RWPE1 (cell line): ENCODE measurements at regions not wholly inside any gene's neighbourhood (a gene's known extent, or its start where the extent isn't known, plus 50 kb on each side); places are given as distances from the start of the nearest gene placed in this dataset.
A peak's percentile ranks its signal among the peaks of the same experiment; 100 is the strongest.

Source experiments
- CTCF ChIA-PET: fragments of 350-600 bp; sonication (Branson Sonifier 250); formaldehyde crosslinking; extraction: SDS; loops from one replicate; lab custom pipeline; 2021; lab: Yijun Ruan, JAX
- POLR2A ChIA-PET: fragments of 400-600 bp; formaldehyde crosslinking; extraction: SDS; loops from one replicate; lab custom pipeline; 2020; ENCODE audit warnings: antibody characterized with exemption; ENCODE audit not compliant: low non-redundant PET; lab: Yijun Ruan, JAX
- DNase-seq: peaks from one replicate; pipeline ENCODE4 v3.0.0; 2012; ENCODE audit warnings: low spot score
- H3K27ac ChIP-seq: fragments of 450-650 bp; 2 replicates; pipeline ENCODE4 v1.5.1; 2017
- TF ChIP-seq, protein P1 (sequence below): fragments of 450-650 bp; conservative IDR thresholded peaks from 2 replicates; pipeline ENCODE4 v1.5.1; 2017; ENCODE audit warnings: low read depth, mild to moderate bottlenecking

DNA sequence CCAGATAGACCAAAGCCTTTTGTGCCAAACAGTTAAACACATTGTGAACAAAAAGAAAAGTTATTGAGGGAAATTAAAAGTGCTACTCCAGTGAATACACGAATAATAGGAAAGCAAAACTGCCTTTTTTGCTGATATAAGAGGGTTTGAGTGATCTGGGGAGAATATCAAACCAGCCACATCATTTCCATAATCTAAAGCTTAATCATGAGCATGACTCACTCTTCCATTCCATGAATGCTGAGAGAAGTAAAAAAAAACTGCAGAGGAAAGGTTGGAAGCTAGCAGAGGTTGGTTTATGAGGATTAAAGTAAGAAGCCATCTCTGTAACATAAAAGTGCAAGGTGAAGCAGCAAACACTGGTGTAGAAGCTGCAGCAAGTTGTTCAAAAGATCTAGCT, 350.6 kb upstream of the NCAM2 start:
- ChIA-PET POLR2A (no interaction called here), CTCF (no interaction called here)
- H3K27ac ChIP-seq = no peak overlapping the region
- TF ChIP-seq, protein P1, sequence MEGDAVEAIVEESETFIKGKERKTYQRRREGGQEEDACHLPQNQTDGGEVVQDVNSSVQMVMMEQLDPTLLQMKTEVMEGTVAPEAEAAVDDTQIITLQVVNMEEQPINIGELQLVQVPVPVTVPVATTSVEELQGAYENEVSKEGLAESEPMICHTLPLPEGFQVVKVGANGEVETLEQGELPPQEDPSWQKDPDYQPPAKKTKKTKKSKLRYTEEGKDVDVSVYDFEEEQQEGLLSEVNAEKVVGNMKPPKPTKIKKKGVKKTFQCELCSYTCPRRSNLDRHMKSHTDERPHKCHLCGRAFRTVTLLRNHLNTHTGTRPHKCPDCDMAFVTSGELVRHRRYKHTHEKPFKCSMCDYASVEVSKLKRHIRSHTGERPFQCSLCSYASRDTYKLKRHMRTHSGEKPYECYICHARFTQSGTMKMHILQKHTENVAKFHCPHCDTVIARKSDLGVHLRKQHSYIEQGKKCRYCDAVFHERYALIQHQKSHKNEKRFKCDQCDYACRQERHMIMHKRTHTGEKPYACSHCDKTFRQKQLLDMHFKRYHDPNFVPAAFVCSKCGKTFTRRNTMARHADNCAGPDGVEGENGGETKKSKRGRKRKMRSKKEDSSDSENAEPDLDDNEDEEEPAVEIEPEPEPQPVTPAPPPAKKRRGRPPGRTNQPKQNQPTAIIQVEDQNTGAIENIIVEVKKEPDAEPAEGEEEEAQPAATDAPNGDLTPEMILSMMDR = no peak
- DNase-seq = peak; percentile 21

DNA sequence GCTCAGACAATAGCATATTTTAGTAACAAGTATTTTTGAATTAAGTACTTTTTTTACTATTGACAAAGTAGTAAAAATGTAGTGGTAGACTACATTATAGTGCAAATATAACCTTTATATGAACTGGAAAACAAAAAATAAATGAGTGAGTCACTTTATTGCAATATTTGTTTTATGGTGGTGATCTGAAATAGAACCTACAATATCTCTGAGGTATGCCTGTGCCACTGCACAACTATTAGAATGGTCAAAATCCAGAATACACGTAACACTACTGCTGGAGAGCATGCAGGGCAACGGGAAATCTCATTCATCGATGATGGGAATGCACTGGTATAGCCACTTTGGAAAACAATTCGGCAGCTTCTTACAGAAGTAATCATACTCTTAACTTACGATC, 349.0 kb upstream of the NCAM2 start:
- no peak overlapping the region for H3K27ac ChIP-seq
- TF ChIP-seq, protein P1 = no peak
- ChIA-PET CTCF (no interaction called here), POLR2A (no interaction called here)
- DNase-seq = no peak

DNA sequence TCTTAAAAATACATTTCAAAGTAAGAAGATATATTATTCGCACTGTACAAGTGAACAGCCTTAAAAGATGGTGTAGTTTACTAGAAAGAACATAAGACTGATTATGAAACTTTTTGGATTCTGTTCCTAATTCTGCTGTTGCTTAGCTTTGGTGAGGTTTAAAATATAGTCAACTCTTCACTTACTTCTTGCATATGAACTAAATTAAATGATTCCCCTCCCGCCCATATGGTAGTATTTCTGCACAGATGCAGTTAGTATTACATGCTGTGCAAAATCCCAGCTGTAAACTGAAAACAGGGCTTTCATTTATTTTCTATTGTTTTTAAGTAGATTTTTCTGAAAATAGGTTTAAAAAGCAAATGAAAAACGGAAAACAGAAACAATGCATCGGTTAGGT, 345.4 kb upstream of the NCAM2 start:
- CTCF ChIA-PET = no interaction called here
- TF ChIP-seq, protein P1 = no peak
- POLR2A ChIA-PET = no interaction called here
- no peak overlapping the region for H3K27ac ChIP-seq
- DNase-seq = no peak

DNA sequence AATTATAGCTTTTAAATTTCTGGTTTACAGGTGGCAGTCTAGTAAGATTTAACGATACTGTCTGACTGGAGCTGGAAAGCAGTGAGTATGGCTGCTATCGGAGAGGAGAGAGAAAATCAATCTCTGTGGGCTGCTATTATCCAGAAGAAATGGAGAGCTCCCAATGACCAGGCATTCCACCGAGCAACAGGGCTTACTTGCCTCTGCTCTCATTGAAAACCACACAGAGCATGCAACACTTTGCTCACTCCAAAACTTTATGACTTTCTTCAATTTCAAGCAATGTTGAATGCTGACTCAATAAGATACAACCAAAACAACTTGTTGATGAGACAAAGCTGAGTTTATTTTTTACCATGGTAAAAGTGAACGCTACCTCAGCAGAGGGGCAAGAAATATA, 337.0 kb upstream of the NCAM2 start:
- ChIA-PET POLR2A (no interaction called here), CTCF (no interaction called here)
- no peak for DNase-seq
- no peak overlapping the region for H3K27ac ChIP-seq
- TF ChIP-seq, protein P1 = no peak

DNA sequence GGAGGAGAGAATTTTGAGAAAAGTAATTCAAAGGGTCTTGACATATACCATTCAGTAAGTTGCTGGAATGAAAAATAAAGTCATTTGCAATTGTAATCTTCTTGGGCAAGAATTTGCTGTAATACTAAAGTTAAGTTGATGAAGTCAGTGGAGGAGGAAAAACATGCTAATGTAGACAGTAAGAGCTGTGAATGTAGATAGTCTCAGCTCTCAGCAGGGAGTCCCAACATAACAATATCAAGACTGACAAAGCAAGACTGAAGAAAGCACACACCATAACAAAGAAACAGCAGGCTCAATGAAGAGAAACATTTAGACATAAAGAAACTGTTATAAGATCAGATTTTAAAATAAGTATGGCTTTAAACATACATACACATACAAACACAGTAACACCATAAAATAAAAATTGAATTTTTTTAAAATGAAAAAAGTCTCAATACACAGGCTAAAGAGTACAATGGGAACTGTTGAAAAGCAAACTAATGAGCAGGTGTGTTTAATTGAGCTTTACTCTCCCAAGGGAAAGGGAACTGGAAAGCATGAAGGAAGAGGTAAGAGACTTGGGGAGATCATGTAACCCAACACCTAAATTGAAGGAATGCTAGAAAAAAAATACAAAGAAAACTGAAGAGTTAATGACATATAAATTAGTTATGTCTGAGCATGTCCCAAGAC, 336.3 kb upstream of the NCAM2 start:
- no peak overlapping the region for H3K27ac ChIP-seq
- CTCF ChIA-PET = interaction anchor here (0.7 kb wide), 1 partner anchor 523 kb away, joined by 4 read pairs; no protein-coding TSS in a partner anchor
- TF ChIP-seq, protein P1 = no peak
- no peak for DNase-seq
- POLR2A ChIA-PET = no interaction called here

DNA sequence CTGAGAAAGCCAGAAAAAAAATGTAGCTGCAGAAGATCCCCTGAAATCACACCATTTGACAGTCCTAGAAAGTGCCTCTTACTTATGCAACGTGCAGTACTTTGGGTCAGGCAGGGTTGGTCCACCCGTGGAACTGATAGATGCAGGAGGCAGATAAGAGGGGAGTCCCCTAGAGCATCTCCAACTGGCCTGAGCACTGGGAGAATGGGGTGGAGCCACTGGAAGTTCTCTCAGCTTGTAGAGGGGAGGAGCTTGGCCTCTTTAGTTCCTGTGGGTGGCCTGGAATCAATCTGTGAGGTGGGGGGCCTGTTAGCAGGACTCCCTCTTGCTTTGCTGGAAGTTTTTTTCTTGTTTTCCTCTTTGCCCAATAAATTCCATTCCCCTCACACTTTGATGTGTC, 335.7 kb upstream of the NCAM2 start:
- ChIA-PET POLR2A (no interaction called here), CTCF (no interaction called here)
- no peak overlapping the region for H3K27ac ChIP-seq
- no peak for DNase-seq
- TF ChIP-seq, protein P1 = no peak
